ENCODE measurements at regions not wholly inside any gene's neighbourhood (a gene's known extent, or its start where the extent isn't known, plus 50 kb on each side); places are given as distances from the start of the nearest gene placed in this dataset.

- Histone ChIP-seq H3K27me3 (no peaks in the 10 kb centered on the region), H3K36me3 (no peaks in the 10 kb centered on the region), H3K9me3 (peaks cover 0 to 20% (median 0%) of the 10 kb centered on the region in 3 donors), H3K4me1 (no peaks in the 10 kb centered on the region), H3K4me3 (no peak overlapping the region), H3K27ac (no peak overlapping the region)
- ATAC-seq = no peak
- no peak for TF ChIP-seq POLR2A (IDR thresholded peaks at IDR 0.05)
- no peak for TF ChIP-seq EP300 (IDR thresholded peaks at IDR 0.05)
- no peak for TF ChIP-seq CTCF (IDR thresholded peaks at IDR 0.05)
- no peak for TF ChIP-seq POLR2AphosphoS5 (IDR thresholded peaks at IDR 0.05)
Measured at GRCh38 chr4:141290771-141291170, 70.1 kb downstream of the ZNF330 start.

GRCh38 chr4:141294306-141294705 is 73.6 kb downstream of the ZNF330 start:
- H3K27me3 ChIP-seq = no peaks in the 10 kb centered on the region
- H3K27ac ChIP-seq = no peak overlapping the region
- no peaks in the 10 kb centered on the region for H3K4me1 ChIP-seq
- whole genome bisulfite sequencing, 2 donors (ENCODE audit: low coverage in 1 of 2) = 87% methylated on average over 2 of the region's 2 CpGs; no CpG with 5 or more reads in 1 of the 2 donors
- no peak for ATAC-seq
- no peaks in the 10 kb centered on the region for H3K36me3 ChIP-seq
- TF ChIP-seq POLR2A (IDR thresholded peaks at IDR 0.05) = no peak
- TF ChIP-seq POLR2AphosphoS5 (IDR thresholded peaks at IDR 0.05) = no peak
- no peak for TF ChIP-seq EP300 (IDR thresholded peaks at IDR 0.05)
- TF ChIP-seq CTCF (IDR thresholded peaks at IDR 0.05) = no peak
- H3K9me3 ChIP-seq = peaks cover 0 to 20% (median 0%) of the 10 kb centered on the region in 3 donors
- H3K4me3 ChIP-seq = no peak overlapping the region

- Histone ChIP-seq H3K4me3 (no peak overlapping the region), H3K9me3 (no peaks in the 10 kb centered on the region), H3K4me1 (no peaks in the 10 kb centered on the region), H3K27ac (no peak overlapping the region), H3K27me3 (no peaks in the 10 kb centered on the region), H3K36me3 (no peaks in the 10 kb centered on the region)
- no peak for ATAC-seq
- 69% methylated on average over 2 of the region's 2 CpGs; no CpG with 5 or more reads in 1 of the 2 donors for WGBS, 2 donors (ENCODE audit: low coverage in 1 of 2)
- no peak for TF ChIP-seq EP300 (IDR thresholded peaks at IDR 0.05)
- TF ChIP-seq POLR2AphosphoS5 (IDR thresholded peaks at IDR 0.05) = no peak
- no peak for TF ChIP-seq CTCF (IDR thresholded peaks at IDR 0.05)
- TF ChIP-seq POLR2A (IDR thresholded peaks at IDR 0.05) = no peak
Measured at GRCh38 chr4:141301216-141301615, 80.5 kb downstream of the ZNF330 start.

- 78% methylated on average over 1 of the region's 1 CpG for WGBS, 2 donors (ENCODE audit: low coverage in 1 of 2)
- H3K4me1 ChIP-seq = peaks cover 0 to 2% (median 0%) of the 10 kb centered on the region in 3 donors
- H3K36me3 ChIP-seq = no peaks in the 10 kb centered on the region
- ATAC-seq = no peak
- H3K27me3 ChIP-seq = no peaks in the 10 kb centered on the region
- no peak overlapping the region for H3K27ac ChIP-seq
- TF ChIP-seq POLR2AphosphoS5 (IDR thresholded peaks at IDR 0.05) (no peak), EP300 (IDR thresholded peaks at IDR 0.05) (no peak), CTCF (IDR thresholded peaks at IDR 0.05) (no peak), POLR2A (IDR thresholded peaks at IDR 0.05) (no peak)
- H3K4me3 ChIP-seq = no peak overlapping the region
- no peaks in the 10 kb centered on the region for H3K9me3 ChIP-seq
Measured at GRCh38 chr4:141302924-141303323, 82.2 kb downstream of the ZNF330 start.

GRCh38 chr4:141304346-141304745 is 83.7 kb downstream of the ZNF330 start:
- Histone ChIP-seq H3K9me3 (no peaks in the 10 kb centered on the region), H3K27me3 (no peaks in the 10 kb centered on the region), H3K27ac (no peak overlapping the region), H3K4me1 (peaks cover 0 to 2% (median 0%) of the 10 kb centered on the region in 3 donors), H3K36me3 (no peaks in the 10 kb centered on the region), H3K4me3 (no peak overlapping the region)
- TF ChIP-seq POLR2AphosphoS5 (IDR thresholded peaks at IDR 0.05) (no peak), CTCF (IDR thresholded peaks at IDR 0.05) (no peak), EP300 (IDR thresholded peaks at IDR 0.05) (no peak), POLR2A (IDR thresholded peaks at IDR 0.05) (no peak)
- no peak for ATAC-seq
- 0 to 94% methylated on average over 1 to 2 of the region's 2 CpGs for WGBS, 2 donors (ENCODE audit: low coverage in 1 of 2)

All from gastroesophageal sphincter (tissue), 4 donors.